ENCODE measurements at regions not wholly inside any gene's neighbourhood (a gene's known extent, or its start where the extent isn't known, plus 50 kb on each side); places are given as distances from the start of the nearest gene placed in this dataset.

- TF ChIP-seq POLR2A (IDR thresholded peaks at IDR 0.05) = no peak
- TF ChIP-seq CTCF (IDR thresholded peaks at IDR 0.05) = no peak
- TF ChIP-seq POLR2AphosphoS5 (IDR thresholded peaks at IDR 0.05) = no peak
- TF ChIP-seq EP300 (IDR thresholded peaks at IDR 0.05) = no peak
Observed at GRCh38 chr11:42913731-42914130, 398.1 kb upstream of the API5 start.

All from suprapubic skin (tissue), 4 donors.